A549 (cell line): ENCODE measurements at regions not wholly inside any gene's neighbourhood (a gene's known extent, or its start where the extent isn't known, plus 50 kb on each side); places are given as distances from the start of the nearest gene placed in this dataset.

Experiments
- ATAC-seq, 2 experiments: fragments of 200-7000 bp in 1 of 2; fragments of >200 bp in 1 of 2; cut with Nextera tagmentation in 1 of 2; cut with Tn5 transposase in 1 of 2; 3 replicates each; pipeline versions ENCODE4 v1.8.0 to v1.9.1; 2018 to 2020; ENCODE audit warnings: mild to moderate bottlenecking in 1 of 2, moderate library complexity in 1 of 2
- CTCF ChIA-PET: fragments of 300-600 bp; sonication (Branson Sonifier 250); formaldehyde crosslinking; extraction: SDS; loops from one replicate; lab custom pipeline; 2021; ENCODE audit warnings: antibody characterized with exemption, inconsistent platforms; lab: Yijun Ruan, JAX
- POLR2A ChIA-PET: fragments of 350-600 bp; formaldehyde crosslinking; extraction: SDS; loops from one replicate; lab custom pipeline; 2021; ENCODE audit warnings: antibody characterized with exemption, inconsistent platforms; lab: Yijun Ruan, JAX
- DNase-seq, 2 experiments: peaks; one replicate each; pipeline versions ENCODE4 v3.0.0 to v3.0.0-alpha.2; 2011 to 2016; ENCODE audit warnings: low read depth in 1 of 2, low spot score in 1 of 2
- FAIRE-seq: peaks from 2 replicates; lab custom pipeline; 2011; peaks lifted over from hg19 to GRCh38; lab: Jason Lieb, UNC
- H3K27ac ChIP-seq, 2 experiments: fragments of >200 bp; sonication (Bioruptor Twin); formaldehyde crosslinking; 3 replicates each; pipeline ENCODE4 v1.5.1; 2016 to 2017
- H3K4me1 ChIP-seq: fragments of >200 bp; sonication (Bioruptor Twin); formaldehyde crosslinking; 3 replicates; pipeline ENCODE4 v1.6.1; 2016
- H3K4me2 ChIP-seq: fragments of >200 bp; sonication (Bioruptor Twin); formaldehyde crosslinking; 3 replicates; pipeline ENCODE4 v1.6.1; 2016
- H3K4me3 ChIP-seq: fragments of >200 bp; sonication (Bioruptor Twin); formaldehyde crosslinking; 3 replicates; pipeline ENCODE4 v1.5.1; 2016
- H3K9me3 ChIP-seq: fragments of >200 bp; sonication (Bioruptor Twin); formaldehyde crosslinking; 3 replicates; pipeline ENCODE4 v1.6.1; 2016
- ATOH8 ChIP-seq: fragments of 250-450 bp; sonication (Bioruptor Pico); IDR thresholded peaks from 2 replicates; pipeline ENCODE4 v1.5.0; 2020; ENCODE audit warnings: low read depth, mild to moderate bottlenecking, moderate library complexity
- BCL3 ChIP-seq: fragments of >200 bp; sonication (Bioruptor Twin); formaldehyde crosslinking; IDR thresholded peaks from 3 replicates; pipeline ENCODE4 v1.6.1; 2016
- CBX2 ChIP-seq: fragments of 200-600 bp; sonication (generic); IDR thresholded peaks from 2 replicates; pipeline ENCODE4 v1.6.1; 2016; ENCODE audit warnings: low read depth, mild to moderate bottlenecking, borderline replicate concordance
- CHD4 ChIP-seq: fragments of 200-600 bp; sonication (generic); IDR thresholded peaks from 2 replicates; pipeline ENCODE4 v1.6.1; 2016; ENCODE audit warnings: antibody characterized with exemption, mild to moderate bottlenecking, borderline replicate concordance
- CTCF ChIP-seq: fragments of >200 bp; sonication (Bioruptor Twin); formaldehyde crosslinking; IDR thresholded peaks from 3 replicates; pipeline ENCODE4 v1.5.1; 2016
- EHF ChIP-seq: fragments of 250-450 bp; sonication (Bioruptor Pico); IDR thresholded peaks from 2 replicates; pipeline ENCODE4 v1.5.0; 2020; ENCODE audit warnings: mild to moderate bottlenecking
- ESRRA ChIP-seq: fragments of 150-350 bp; IDR thresholded peaks from 2 replicates; pipeline ENCODE4 v1.6.1; 2014; ENCODE audit warnings: mild to moderate bottlenecking, low read length, borderline replicate concordance
- GATA3 ChIP-seq: IDR thresholded peaks from 2 replicates; pipeline ENCODE4 v1.6.1; 2012; ENCODE audit warnings: borderline replicate concordance
- KDM1A ChIP-seq: fragments of 200-600 bp; sonication (generic); IDR thresholded peaks from 2 replicates; pipeline ENCODE4 v1.6.1; 2016; ENCODE audit warnings: low read depth, mild to moderate bottlenecking
- MAZ ChIP-seq: fragments of 150-350 bp; IDR thresholded peaks from 2 replicates; pipeline ENCODE4 v1.6.1; 2014; ENCODE audit warnings: antibody characterized with exemption, low read depth, low read length, borderline replicate concordance
- MYC ChIP-seq: IDR thresholded peaks from 2 replicates; pipeline ENCODE4 v1.6.1; 2012; ENCODE audit warnings: mild to moderate bottlenecking, inconsistent platforms, low read length, improper control_type of control experiment, borderline replicate concordance
- NFE2L2 ChIP-seq: fragments of 150-350 bp; conservative IDR thresholded peaks from 2 replicates; pipeline ENCODE4 v1.6.1; 2014; ENCODE audit warnings: low read length
- PHF8 ChIP-seq: fragments of 200-600 bp; sonication (generic); IDR thresholded peaks from 2 replicates; pipeline ENCODE4 v1.6.1; 2016; ENCODE audit warnings: low read depth, mild to moderate bottlenecking, antibody characterized with exemption, moderate library complexity, borderline replicate concordance
- RAD21 ChIP-seq, 2 experiments: fragments of >200 bp in 1 of 2; sonication (Bioruptor Twin) in 1 of 2; formaldehyde crosslinking in 1 of 2; IDR thresholded peaks in 1 of 2; conservative IDR thresholded peaks in 1 of 2; 2 replicates in 1 of 2; 3 replicates in 1 of 2; pipeline ENCODE4 v1.6.1; 2012 to 2018; ENCODE audit warnings: inconsistent platforms in 1 of 2
- SMC3 ChIP-seq: fragments of >200 bp; sonication (Bioruptor Twin); formaldehyde crosslinking; IDR thresholded peaks from 3 replicates; pipeline ENCODE4 v1.6.1; 2018; ENCODE audit warnings: inconsistent platforms
- SREBF2 ChIP-seq: fragments of 450-650 bp; IDR thresholded peaks from 2 replicates; pipeline ENCODE4 v1.6.1; 2014; ENCODE audit warnings: mild to moderate bottlenecking, moderate library complexity
- TP53 ChIP-seq: fragments of 250-450 bp; sonication (Bioruptor Pico); IDR thresholded peaks from 2 replicates; pipeline ENCODE4 v1.5.0; 2021; ENCODE audit warnings: mild to moderate bottlenecking, moderate library complexity
- USF2 ChIP-seq: fragments of 450-650 bp; IDR thresholded peaks from 2 replicates; pipeline ENCODE4 v1.6.1; 2014; ENCODE audit warnings: antibody characterized with exemption
- ZC3H11A ChIP-seq: fragments of 450-650 bp; IDR thresholded peaks from 2 replicates; pipeline ENCODE4 v1.6.1; 2014; ENCODE audit warnings: antibody characterized with exemption, mild to moderate bottlenecking
- ZFP36 ChIP-seq: fragments of 450-650 bp; IDR thresholded peaks from 2 replicates; pipeline ENCODE4 v1.6.1; 2014; ENCODE audit warnings: borderline replicate concordance; ENCODE audit not compliant: partially characterized antibody
- WGBS: methylation state at CpG from one replicate; pipeline ENCODE4 v1.1.6; 2017; ENCODE audit errors: missing lambda C conversion rate; 5-methylcytosine and 5-hydroxymethylcytosine counted together

- no peak overlapping the region for H3K27ac ChIP-seq
- no peak overlapping the region for H3K4me3 ChIP-seq
- no peaks in the 10 kb centered on the region for H3K9me3 ChIP-seq
- no peak for ATAC-seq
- WGBS: 80% methylated on average over 2 of the region's 2 CpGs
- no peaks in the 10 kb centered on the region for H3K4me1 ChIP-seq
- H3K4me2 ChIP-seq: no peak overlapping the region
- TF ChIP-seq EHF (CRISPR knock-in tag) (no peak), NFE2L2 (no peak)
- DNase-seq: no peak
- ChIA-PET CTCF (interaction anchor here (0.5 to 2.4 kb wide), 14 partner anchors 11 to 507 kb away, joined by 3 to 11 read pairs (median 4); no protein-coding TSS in a partner anchor), POLR2A (no interaction called here)
- FAIRE-seq: no peak
Measured at GRCh38 chr11:112794331-112794846, 166.8 kb upstream of the NCAM1 start.

GRCh38 chr11:112795142-112795815, 165.9 kb upstream of the NCAM1 start:
- Histone ChIP-seq H3K4me1 (no peaks in the 10 kb centered on the region), H3K4me3 (no peak overlapping the region), H3K9me3 (no peaks in the 10 kb centered on the region), H3K27ac (no peak overlapping the region), H3K4me2 (no peak overlapping the region)
- peak; percentile 84 to 91; a peak in 5 of 6 replicates for ATAC-seq
- ChIA-PET CTCF (interaction anchor here (0.5 to 2.4 kb wide), 17 partner anchors 12 to 508 kb away, joined by 3 to 11 read pairs (median 3); no protein-coding TSS in a partner anchor), POLR2A (no interaction called here)
- no peak for FAIRE-seq
- TF ChIP-seq ZFP36 (no peak), CBX2 (no peak), RAD21 (conservative IDR thresholded peaks at IDR 0.05 in 1 of 2, IDR thresholded peaks at IDR 0.05 in 1 of 2) (peak; percentile 37 to 43; a peak in 3 of 5 replicates), SMC3 (peak; percentile 39), GATA3 (no peak), CTCF (peak; percentile 41), SREBF2 (no peak)
- DNase-seq: peak; percentile 37 to 57
- WGBS: 46% methylated on average over 13 of the region's 14 CpGs

- ATAC-seq: no peak
- 37% methylated on average over 7 of the region's 17 CpGs for WGBS
- POLR2A ChIA-PET: interaction anchor here (0.6 kb wide), 1 partner anchor 274 kb away, joined by 3 read pairs; no protein-coding TSS in a partner anchor
- TF ChIP-seq TP53 (CRISPR knock-in tag) (no peak), KDM1A (no peak), MAZ (no peak), MYC (no peak), ATOH8 (no peak), ESRRA (no peak), SMC3 (no peak), USF2 (no peak), CHD4 (no peak), ZC3H11A (no peak), EHF (CRISPR knock-in tag) (no peak), BCL3 (no peak), PHF8 (no peak)
- TF ChIP-seq, all 56 proteins: peak for 0
- Histone ChIP-seq H3K27ac (no peak overlapping the region), H3K9me3 (no peaks in the 10 kb centered on the region), H3K4me3 (no peak overlapping the region), H3K4me1 (no peaks in the 10 kb centered on the region), H3K4me2 (no peak overlapping the region)
- DNase-seq (no peak), FAIRE-seq (no peak)
- CTCF ChIA-PET: interaction anchor here (0.7 to 2.4 kb wide), 10 partner anchors 12 to 507 kb away, joined by 3 to 11 read pairs (median 4); no protein-coding TSS in a partner anchor
Measured at GRCh38 chr11:112795911-112796649, 165.1 kb upstream of the NCAM1 start.
